ENCODE measurements at regions not wholly inside any gene's neighbourhood (a gene's known extent, or its start where the extent isn't known, plus 50 kb on each side); places are given as distances from the start of the nearest gene placed in this dataset.

GRCh38 chr7:115356999-115357702 is 435.3 kb downstream of the MDFIC start:
- TF ChIP-seq CSDC2 (CRISPR knock-in tag; IDR thresholded peaks at IDR 0.05) (no peak), PPARA (CRISPR knock-in tag; IDR thresholded peaks at IDR 0.05; ENCODE audit: borderline replicate concordance) (no peak), BACH2 (CRISPR knock-in tag; IDR thresholded peaks at IDR 0.05; ENCODE audit: borderline replicate concordance) (no peak), ZFP30 (CRISPR knock-in tag; IDR thresholded peaks at IDR 0.05) (no peak), CSRNP3 (CRISPR knock-in tag; IDR thresholded peaks at IDR 0.05) (no peak), TOX (CRISPR knock-in tag; IDR thresholded peaks at IDR 0.05; ENCODE audit: borderline replicate concordance) (no peak), ZC3H10 (CRISPR knock-in tag; IDR thresholded peaks at IDR 0.05) (no peak), ZNF565 (CRISPR knock-in tag; conservative IDR thresholded peaks at IDR 0.05; ENCODE audit: low read depth) (no peak), ZFP3 (CRISPR knock-in tag; IDR thresholded peaks at IDR 0.05) (no peak), PATZ1 (CRISPR knock-in tag; IDR thresholded peaks at IDR 0.05; ENCODE audit: borderline replicate concordance) (no peak), ESRRG (CRISPR knock-in tag; IDR thresholded peaks at IDR 0.05) (no peak), ZNF8 (CRISPR knock-in tag; IDR thresholded peaks at IDR 0.05) (no peak), OSR1 (CRISPR knock-in tag; IDR thresholded peaks at IDR 0.05) (no peak), GLIS3 (CRISPR knock-in tag; IDR thresholded peaks at IDR 0.05) (no peak)

Measured in SK-N-SH treated with all-trans-retinoic acid at 6 μM for 48 hours (cell line).